ENCODE measurements at regions not wholly inside any gene's neighbourhood (a gene's known extent, or its start where the extent isn't known, plus 50 kb on each side); places are given as distances from the start of the nearest gene placed in this dataset.

- Mint-ChIP-seq H3K9me3 (no peaks in the 10 kb centered on the region), H3K36me3 (no peaks in the 10 kb centered on the region), H3K27ac (no peak overlapping the region), H3K4me3 (no peak overlapping the region), H3K27me3 (peaks cover 27% of the 10 kb centered on the region), H3K4me1 (ENCODE audit: unreplicated experiment) (no peaks in the 10 kb centered on the region)
- TF ChIP-seq CTCF (conservative IDR thresholded peaks at IDR 0.05), result no peak
- DNase-seq (ENCODE audit: extremely low spot score, unreplicated experiment), result peak; percentile 44
Observed at GRCh38 chr6:169881398-169881797, 130.0 kb downstream of the ERMARD start.

- Mint-ChIP-seq H3K36me3 (no peaks in the 10 kb centered on the region), H3K4me1 (ENCODE audit: unreplicated experiment) (no peaks in the 10 kb centered on the region), H3K27ac (no peak overlapping the region), H3K4me3 (no peak overlapping the region), H3K9me3 (peaks cover under 1% of the 10 kb centered on the region), H3K27me3 (peaks cover 26% of the 10 kb centered on the region)
- peak; percentile 20 for DNase-seq (ENCODE audit: extremely low spot score, unreplicated experiment)
- TF ChIP-seq CTCF (conservative IDR thresholded peaks at IDR 0.05), result no peak
Observed at GRCh38 chr6:169880516-169880915, 129.1 kb downstream of the ERMARD start.

GRCh38 chr6:169869301-169869700, 117.9 kb downstream of the ERMARD start:
- no peaks in the 10 kb centered on the region for H3K36me3 Mint-ChIP-seq
- peaks cover 3% of the 10 kb centered on the region for H3K9me3 Mint-ChIP-seq
- TF ChIP-seq CTCF (conservative IDR thresholded peaks at IDR 0.05), result no peak
- no peaks in the 10 kb centered on the region for H3K4me1 Mint-ChIP-seq (ENCODE audit: unreplicated experiment)
- no peak overlapping the region for H3K4me3 Mint-ChIP-seq
- H3K27ac Mint-ChIP-seq, result no peak overlapping the region
- DNase-seq (ENCODE audit: extremely low spot score, unreplicated experiment), result peak; percentile 39
- H3K27me3 Mint-ChIP-seq, result peaks cover 5% of the 10 kb centered on the region

GRCh38 chr6:169868458-169868857, 117.0 kb downstream of the ERMARD start:
- H3K27ac Mint-ChIP-seq, result no peak overlapping the region
- peaks cover 3% of the 10 kb centered on the region for H3K9me3 Mint-ChIP-seq
- H3K4me1 Mint-ChIP-seq (ENCODE audit: unreplicated experiment), result no peaks in the 10 kb centered on the region
- H3K36me3 Mint-ChIP-seq, result no peaks in the 10 kb centered on the region
- no peak for TF ChIP-seq CTCF (conservative IDR thresholded peaks at IDR 0.05)
- peak; percentile 57 for DNase-seq (ENCODE audit: extremely low spot score, unreplicated experiment)
- peaks cover 6% of the 10 kb centered on the region for H3K27me3 Mint-ChIP-seq
- H3K4me3 Mint-ChIP-seq, result no peak overlapping the region

GRCh38 chr6:169867751-169868191, 116.3 kb downstream of the ERMARD start:
- no peak for TF ChIP-seq CTCF (conservative IDR thresholded peaks at IDR 0.05)
- Mint-ChIP-seq H3K27ac (no peak overlapping the region), H3K9me3 (peaks cover 3% of the 10 kb centered on the region), H3K4me1 (ENCODE audit: unreplicated experiment) (no peaks in the 10 kb centered on the region), H3K36me3 (no peaks in the 10 kb centered on the region), H3K27me3 (peaks cover 8% of the 10 kb centered on the region), H3K4me3 (no peak overlapping the region)
- peak; percentile 62 for DNase-seq (ENCODE audit: extremely low spot score, unreplicated experiment)

All from type B pancreatic cell (in vitro differentiated cells).